Renal pelvis (tissue), 1 donor: ENCODE measurements at regions not wholly inside any gene's neighbourhood (a gene's known extent, or its start where the extent isn't known, plus 50 kb on each side); places are given as distances from the start of the nearest gene placed in this dataset.
A peak's percentile ranks its signal among the peaks of the same experiment; 100 is the strongest.
"Not testable (repeated sequence)": the region's sequence is repeated elsewhere in the genome, so short reads cannot be mapped to it uniquely, and the experiment has no call there.

Experiments used
- DNase-seq: peaks from one replicate; pipeline ENCODE4 v3.0.0-alpha.2; 2013

DNA sequence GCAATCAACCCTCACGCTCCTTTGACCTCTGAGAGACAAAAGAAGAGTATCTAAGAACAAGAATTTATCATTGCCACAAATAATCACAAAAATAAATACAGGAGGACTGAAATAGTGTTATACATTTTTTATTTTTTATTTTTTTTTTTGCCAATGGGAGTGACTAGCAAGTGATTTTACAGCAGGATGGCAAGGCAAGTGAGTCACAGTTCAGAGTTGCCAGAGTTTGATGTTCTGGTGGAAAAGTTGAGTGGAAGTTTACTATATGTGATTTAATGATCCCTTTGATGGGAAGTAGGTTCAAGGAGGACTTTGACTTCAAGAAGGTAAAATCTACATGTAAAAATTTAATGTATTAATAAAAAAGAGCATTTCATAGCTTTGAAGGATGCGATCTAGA, 2691.4 kb downstream of the PCDH9 start:
- no peak for DNase-seq

DNA sequence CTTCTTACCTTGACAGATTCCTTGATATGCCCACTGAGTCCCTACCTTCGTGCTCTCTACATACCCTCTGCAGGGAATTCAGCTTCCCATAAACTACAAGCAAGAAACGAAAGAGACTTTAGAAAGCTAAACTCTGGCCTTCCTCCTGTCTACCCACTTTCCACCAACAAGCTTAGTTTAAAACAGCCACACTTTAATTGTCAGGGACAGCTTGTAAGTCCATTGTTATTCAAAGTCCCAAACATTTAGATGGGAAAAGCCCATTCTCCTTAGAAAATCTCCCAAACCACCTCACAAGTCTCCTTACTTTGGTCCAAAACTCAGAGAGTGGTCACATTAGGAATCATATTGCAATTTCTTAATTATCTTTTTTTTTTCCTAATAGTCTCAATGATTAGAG, 2695.8 kb downstream of the PCDH9 start:
- no peak for DNase-seq

DNA sequence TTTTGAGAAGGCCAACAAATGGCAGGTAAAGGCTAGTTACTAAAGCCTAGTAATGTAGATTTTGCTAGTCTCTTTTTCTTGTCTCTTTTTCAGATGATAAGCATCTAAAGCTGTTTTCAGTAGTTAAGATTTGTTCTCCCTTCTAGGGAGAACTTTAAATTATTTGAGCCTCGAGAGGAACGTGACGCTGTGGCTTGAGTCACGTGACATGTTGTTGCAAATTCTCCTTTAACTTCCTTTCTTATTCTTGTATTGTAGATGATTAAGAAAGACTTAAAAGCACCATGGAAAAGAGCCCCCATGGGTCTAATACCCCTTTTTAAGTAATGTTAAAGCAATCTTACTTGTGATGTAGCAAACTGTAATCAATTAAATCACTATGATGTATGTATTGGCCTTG, 2698.7 kb downstream of the PCDH9 start:
- DNase-seq: no peak

DNA sequence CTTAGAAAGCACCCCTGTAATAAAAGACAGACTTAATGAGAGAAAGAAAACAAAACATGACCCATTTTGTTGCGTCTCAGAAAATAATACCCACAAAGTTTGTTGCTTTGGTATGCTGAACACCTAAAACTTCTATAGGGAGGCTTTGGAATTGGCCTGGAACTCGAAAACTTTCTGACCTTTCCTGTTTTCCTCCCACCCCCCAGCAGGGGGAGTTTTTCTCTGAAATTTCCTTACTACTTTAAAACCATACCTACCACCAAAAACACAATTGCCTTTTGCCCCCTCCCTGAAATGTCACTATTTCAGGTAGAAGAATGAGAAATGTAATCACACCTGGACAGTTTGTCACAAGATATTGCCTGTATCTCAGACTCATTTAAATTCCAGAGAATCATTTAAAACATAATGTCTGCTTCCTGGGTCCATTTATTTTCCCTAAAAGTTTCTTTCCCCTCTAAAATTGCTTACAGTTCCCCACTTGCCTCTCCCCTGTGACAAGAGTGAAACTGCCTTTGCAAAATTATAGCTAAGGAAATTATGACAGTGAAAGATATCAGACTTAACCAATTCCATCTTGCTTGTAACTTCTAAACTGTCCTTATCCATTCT, 2700.2 kb downstream of the PCDH9 start:
- no peak for DNase-seq

DNA sequence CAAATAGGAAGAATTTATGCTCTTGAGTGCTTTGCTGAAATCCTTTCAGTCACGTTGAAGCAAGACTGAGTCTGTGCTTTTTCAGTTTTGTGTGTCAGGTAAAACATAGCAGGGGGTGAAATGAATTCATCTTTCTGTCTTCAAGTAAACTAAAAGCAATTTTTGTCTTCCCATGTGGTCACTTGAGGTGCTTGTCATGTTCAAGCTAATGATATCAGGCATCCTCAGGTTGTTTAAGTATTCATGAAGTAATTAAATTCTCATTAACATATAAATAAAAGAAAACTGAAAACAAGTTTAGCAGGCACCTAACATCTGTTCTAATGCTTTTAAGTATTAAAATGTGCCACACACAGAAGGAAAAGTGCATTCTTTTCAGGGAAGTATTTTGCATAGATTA, 2701.3 kb downstream of the PCDH9 start:
- no peak for DNase-seq

DNA sequence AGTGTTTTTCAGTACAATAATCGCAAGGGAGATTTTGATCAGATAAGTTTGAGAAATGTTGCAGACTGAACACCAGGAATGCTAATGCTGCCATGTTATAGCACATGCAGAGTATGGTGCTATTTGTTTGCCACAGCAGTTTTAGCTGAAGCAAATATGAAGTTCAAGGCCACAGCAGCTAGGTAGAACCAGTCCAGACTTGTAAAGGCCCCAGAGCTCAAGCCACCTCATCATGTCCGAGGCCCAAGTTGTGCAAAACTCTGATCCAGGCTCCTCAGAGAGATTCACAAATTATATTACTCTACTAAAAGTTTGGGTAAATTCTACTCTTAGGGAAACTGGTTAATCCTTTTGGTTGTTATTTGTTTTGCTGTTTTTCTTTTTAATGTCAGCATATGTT, 2702.6 kb downstream of the PCDH9 start:
- no peak for DNase-seq

DNA sequence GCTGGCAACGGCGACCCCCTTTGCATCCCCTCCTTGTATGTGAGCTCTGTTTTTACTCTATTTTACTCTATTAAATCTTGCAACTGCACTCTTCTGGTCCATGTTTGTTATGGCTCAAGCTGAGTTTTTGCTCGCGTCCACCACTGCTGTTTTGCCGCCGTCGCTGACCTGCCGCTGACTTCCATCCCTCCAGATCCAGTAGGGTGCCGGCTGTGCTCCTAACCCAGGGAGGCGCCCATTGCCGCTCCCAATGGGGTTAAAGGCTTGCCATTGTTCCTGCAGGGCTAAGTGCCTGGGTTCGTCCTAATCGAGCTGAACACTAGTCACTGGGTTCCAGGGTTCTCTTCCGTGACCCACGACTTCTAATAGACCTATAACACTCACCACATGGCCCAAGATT, 2704.4 kb downstream of the PCDH9 start:
- DNase-seq: no peak

DNA sequence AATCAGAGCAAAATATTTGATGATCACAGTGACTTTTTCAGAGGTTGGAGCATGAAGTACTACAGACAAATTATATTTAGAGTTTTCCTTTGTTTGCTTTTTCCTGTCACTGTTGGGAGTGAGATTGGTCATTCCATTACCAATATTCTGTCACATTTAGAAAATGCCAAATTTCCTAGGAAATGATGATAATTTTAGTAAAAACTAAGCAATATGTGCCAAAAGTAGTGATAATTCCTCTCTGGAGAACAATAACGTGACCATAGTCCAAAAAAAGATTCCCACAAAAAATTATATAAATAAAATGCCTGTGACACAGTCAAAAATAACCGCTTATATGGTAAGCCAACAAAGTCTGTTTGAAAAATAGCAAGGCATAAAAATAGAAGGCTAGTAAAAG, 2719.4 kb downstream of the PCDH9 start:
- no peak for DNase-seq

DNA sequence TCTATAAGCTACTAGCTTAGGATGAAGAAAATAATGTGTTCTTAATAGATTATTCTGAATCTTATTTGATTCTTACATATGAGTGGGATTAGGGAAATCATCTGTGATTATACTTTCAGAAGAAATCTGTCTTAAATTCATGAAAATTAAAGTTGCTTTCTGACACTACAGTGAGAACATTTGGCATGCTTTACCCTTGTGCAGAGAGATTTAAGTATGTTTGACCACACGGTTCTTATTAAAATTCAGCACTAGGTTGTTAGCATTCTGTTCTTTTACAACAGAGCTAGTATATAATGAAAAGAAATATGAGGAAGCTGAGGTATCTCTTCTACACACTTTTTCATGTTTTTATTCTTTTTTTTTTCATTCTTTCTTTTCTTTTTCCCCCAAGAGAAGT, 2723.9 kb downstream of the PCDH9 start:
- DNase-seq: no peak

DNA sequence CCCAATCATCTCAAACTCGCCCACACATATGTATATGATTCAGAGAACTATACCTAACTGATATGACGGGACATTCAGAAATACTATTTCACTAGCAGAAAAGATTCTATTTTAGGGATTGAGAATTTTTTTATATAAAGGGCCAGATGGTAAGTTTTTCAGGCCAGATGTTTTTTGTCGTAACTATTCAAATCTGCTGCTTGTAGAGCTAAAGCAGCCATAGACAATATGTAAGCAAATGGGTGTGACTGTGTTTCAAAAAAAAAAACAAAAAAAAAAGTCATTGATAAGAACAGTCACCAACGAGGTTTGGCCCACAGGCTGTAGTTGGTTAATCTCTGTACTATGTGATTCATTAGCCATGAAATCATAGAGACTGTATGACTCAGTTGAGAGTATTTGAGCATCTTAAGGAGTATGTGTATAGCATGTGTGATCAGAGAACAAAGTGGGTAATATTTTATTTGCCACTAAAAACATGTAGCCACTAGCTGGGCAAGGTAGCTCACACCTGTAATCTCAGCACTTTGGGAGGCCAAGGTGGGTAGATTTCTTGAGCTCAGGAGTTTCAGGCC, 2724.7 kb downstream of the PCDH9 start:
- DNase-seq: no peak

DNA sequence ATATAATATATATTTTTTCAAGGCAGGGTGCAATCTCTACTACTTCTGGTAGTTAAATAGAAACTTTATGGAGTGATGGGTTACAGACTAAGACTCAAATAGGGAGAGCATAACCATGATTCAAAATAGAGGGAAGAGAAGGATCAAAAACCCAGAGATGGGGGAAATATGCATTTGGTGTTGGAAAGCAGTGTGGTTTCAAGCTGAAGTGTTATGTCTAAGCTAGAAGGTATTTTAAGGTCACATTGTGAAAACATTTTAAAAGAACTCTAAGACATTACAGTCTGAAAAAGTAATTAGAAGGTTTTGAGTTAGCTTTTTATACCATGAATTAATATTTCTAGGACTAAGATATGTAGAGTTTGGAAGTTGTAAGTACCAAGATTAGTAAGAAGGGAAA, 2741.4 kb downstream of the PCDH9 start:
- DNase-seq: no peak

DNA sequence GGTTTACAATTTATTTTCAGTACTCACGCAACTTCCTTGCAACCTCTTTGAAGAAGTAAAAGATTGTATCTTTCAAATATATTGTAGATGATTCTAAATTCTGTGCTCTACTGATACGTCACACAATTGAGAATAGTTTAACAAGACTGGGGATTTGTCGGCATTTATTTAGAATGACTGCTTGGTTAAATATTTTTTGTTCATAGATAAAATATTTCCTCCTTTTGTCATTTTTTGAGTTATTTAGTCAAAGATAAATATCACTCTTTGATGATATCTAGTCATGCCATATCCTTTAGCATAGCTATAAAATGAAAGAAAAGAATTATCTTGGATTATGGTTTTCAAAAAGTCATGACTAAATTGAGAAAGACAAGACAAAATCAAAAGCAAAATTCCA, 2747.8 kb downstream of the PCDH9 start:
- DNase-seq: no peak

DNA sequence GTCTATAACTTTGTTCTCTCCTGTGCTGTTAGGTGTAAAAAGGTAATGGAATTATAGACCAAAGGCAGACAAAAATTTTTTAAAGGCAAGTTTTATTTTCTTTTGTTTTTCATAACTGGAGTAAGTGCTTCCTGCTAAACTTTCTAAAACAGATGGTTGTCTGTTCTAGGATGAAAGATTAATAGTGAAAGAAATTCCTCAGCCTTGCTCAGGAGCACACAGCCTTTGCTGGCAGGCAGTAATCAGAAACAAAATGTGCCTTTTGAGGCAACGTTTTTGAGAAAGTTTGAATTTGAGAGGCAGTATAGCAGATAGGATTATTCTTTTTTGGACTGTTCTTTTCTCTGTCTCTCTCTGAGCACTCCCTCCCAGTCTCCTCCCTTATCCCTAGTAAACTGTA, 2749.5 kb downstream of the PCDH9 start:
- DNase-seq: no peak

DNA sequence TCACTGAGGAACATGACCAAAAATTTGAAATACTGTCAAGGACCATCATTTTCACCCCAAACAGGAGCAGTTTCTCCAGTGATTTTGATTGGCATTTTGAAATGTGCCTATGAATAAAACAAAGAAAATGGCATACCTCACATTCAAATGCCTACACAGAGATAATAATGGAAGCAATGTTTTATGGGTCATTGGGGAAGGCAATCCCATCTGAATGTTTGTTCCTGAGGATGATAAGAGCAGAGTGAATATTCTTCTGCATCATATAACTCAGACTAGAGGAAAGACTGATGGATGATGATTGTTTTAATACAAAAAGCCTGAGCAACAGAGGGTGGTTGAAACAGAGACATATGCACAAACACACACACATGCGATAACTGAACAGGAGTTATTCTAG, 2749.9 kb downstream of the PCDH9 start:
- DNase-seq: no peak

DNA sequence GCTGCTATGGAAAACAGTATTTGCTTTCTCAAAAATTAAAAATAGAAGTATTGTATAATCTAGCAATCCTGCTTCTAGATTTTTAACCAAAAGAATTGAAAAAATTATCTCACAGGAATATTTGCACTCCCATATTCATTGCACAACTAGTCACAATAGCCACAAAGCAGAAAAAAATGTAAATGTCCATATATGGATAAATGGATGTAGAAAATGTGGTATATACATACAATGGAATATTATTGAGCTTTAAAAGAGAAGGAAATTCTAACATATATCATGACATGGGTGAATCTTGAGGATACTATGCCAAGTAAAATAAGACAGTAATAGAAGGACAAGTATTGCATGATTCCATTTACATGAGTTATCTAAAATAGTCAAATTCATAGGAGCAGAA, 2753.0 kb downstream of the PCDH9 start:
- no peak for DNase-seq

DNA sequence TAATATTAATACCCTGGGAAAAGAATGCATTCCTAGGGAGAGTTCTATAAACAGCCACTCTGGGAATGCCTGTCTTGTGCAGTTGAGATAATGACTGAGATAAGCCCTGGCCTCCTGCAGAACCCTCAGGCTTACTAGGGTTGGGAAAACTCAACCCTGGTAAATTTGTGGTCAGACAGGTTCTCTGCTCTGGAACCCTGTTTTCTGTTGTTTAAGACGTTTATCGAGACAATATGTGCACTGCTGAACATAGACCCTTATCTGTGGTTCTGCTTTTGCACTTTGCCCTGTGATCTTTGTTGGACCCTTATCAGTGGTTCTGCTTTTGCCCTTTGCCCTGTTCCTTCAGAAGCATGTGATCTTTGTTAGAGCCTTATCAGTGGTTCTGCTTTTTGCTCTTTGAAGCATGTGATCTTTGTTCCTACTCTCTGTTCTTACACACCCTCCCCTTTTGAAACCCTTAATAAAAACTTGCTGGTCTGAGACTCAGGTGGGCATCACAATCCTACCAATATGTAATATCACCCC, 2754.0 kb downstream of the PCDH9 start:
- not testable (repeated sequence) for DNase-seq

DNA sequence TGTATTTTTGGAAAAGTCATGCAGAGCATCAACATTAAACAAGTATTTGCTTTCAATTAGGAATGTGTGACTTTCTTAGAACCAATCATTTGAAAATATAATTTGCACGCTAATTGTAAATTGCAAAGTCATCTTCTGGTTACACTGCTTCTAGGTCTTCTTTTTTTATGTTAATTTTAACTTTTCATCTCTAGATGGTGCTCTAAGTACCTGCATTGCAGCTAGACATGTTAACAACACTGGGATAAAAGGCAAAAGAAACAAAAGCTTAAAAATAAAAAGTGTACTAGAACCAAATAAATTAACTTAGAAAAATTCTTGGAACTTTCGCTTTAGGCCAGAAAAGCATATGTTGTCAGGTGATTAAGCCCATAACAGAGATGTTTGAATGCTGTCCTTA, 2758.2 kb downstream of the PCDH9 start:
- peak; percentile 33 for DNase-seq

DNA sequence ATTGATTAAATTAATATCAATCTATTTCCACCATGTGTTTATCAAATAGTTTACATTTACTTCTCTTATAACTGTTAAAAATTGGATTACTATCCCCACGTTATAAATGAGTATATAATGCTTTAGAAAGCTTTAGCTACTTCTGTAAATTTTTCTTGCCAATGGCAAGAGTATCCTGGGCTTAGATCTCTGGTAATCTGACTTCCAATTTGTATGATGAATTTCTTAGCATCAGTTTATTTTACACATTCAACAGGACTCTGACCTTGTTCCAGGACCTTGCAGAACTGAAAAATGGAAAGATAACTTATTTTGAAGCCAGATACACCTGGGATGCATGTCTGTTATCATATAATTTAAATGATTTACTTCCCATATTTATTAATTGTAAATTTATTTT, 2759.4 kb downstream of the PCDH9 start:
- no peak for DNase-seq

DNA sequence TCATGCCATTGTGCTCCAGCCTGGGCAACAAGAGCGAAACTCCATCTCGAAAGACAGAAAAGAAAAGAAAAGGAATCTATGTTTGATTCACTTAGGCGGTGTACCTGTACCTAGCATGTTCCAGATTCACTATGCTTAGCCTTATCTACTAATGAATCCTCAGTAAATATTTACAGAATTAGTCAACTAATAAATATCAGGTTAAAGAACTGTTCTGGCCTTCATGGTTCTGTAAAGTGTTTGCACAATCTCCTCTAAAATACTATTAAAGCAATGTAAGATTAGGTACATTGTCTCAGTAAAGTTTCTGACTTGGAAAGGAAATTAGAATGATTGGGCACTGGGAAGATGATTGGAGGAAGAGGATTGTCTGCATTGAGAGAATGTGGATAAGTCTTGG, 2770.4 kb downstream of the PCDH9 start:
- no peak for DNase-seq

DNA sequence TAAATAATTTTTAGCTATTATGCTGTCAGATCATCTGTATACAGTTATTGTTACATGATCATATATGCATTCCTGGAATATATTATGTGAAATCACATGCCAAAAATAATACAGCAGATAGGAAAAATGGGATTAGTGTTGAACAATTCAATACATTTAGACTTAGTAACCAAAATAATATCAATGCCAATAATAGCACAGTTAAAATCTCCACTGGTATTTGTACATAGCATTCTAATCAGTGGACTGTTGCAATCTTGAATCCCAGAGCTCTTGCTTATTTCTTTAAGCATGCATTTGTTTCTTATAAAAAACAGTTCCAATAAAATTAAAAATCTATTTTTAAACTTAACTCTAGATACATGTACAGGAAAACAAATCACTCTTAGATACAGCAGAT, 2772.2 kb downstream of the PCDH9 start:
- no peak for DNase-seq

DNA sequence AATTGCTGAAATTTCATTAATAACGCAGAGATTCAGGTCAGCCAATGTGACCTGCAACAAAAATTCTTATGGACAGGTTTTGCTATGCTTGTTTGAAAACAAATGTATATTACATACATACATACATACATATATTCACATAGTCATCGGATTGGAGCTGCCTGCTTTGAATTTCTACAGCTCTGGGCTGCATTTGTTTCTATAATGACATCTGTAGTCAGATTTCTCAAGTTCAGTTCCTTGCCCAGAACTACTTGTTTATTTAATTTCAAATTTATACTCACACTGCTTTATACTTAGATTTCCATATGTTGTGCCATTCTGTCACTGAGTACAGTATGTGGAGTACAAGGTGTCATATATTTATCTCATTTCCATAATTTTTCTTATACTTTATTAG, 2775.0 kb downstream of the PCDH9 start:
- DNase-seq: no peak

DNA sequence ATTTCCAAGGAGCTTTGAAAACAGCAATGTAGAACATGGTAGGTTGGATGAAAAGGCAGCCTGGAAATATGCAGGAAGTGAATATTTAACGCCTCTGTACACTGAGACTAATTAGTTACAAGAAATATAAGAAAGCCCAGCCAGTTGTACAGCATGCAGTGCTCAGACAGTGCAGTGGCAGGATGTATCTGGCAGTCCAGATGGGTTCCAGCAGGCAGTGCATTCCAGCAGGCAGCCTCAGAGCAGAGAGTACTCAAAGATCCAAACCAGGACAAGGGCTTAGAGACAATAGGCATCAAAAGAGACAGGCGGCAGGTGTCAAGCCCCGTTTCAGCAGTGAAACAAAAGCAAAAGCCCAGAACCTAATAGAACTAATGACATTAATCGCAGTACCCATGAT, 2776.3 kb downstream of the PCDH9 start:
- DNase-seq: no peak

DNA sequence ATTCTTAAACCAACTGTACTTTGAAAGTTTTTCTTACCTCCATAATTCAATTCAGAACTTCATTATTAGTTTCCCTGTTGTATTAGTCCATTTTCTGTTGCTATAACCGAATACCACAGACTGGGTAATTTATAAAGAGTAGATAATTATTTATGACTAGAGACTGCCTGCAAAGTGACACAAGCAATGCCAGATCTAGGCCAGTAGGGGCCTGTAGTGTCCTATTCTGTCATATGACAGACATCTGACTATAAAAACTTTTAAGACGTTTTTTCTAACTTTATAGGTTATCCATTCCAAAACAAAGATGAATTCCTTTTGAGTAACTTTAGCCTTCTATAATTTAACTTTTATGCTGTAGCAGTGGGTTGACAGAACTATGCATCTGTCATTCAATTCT, 2783.8 kb downstream of the PCDH9 start:
- DNase-seq: no peak

DNA sequence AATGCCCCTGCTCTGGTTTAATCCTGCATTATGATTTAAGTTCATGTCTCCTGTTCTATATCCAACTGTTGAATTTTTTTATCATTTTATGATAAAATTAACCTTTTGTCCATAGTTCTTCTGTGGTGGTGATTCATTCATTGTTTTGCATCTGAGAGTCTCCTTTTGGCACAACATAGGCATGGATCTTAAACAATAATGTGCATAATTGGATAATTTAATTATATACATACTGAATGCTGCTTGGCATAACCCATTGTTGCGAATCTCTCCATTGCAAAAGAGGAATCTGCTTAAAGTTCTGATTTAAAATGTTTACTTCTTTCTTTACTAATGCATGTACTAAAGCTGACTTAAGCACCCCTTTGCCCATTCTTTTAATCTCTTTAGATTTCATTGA, 2788.4 kb downstream of the PCDH9 start:
- DNase-seq: no peak
